ENCODE measurements at regions not wholly inside any gene's neighbourhood (a gene's known extent, or its start where the extent isn't known, plus 50 kb on each side); places are given as distances from the start of the nearest gene placed in this dataset.

- no peak for DNase-seq (ENCODE audit: low spot score)
Measured at GRCh38 chr10:111131168-111131799, 54.5 kb downstream of the ADRA2A start.

DNA sequence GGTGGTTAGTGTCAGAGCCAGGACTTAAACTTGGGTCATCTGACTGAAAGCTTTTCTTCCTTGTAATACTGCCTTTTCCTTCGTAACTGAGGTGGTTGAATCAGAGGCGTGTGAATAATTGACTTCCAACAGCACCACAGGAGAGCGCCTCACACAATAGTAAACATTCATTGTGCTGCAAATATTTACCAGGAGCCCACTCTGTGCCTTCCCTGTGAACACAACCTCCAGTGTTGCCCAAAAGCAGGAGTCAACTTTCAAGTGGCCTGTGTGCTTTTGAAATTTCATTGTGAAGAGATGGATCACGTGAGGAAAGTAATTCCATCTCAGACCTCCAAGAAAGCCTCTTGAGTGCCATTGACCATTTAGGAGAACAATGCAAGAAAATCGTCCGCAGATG lies 60.2 kb downstream of the ADRA2A start:
- DNase-seq (ENCODE audit: low spot score): no peak

- no peak for DNase-seq (ENCODE audit: low spot score)
Measured at GRCh38 chr10:111137587-111137986, 60.8 kb downstream of the ADRA2A start.

GRCh38 chr10:111138544-111138943 lies 61.7 kb downstream of the ADRA2A start:
- no peak for DNase-seq (ENCODE audit: low spot score)

- DNase-seq (ENCODE audit: low spot score): no peak
Measured at GRCh38 chr10:111139567-111139966, 62.7 kb downstream of the ADRA2A start.

GRCh38 chr10:111142092-111142768 lies 65.4 kb downstream of the ADRA2A start:
- DNase-seq (ENCODE audit: low spot score): no peak

GRCh38 chr10:111146025-111146640 lies 69.3 kb downstream of the ADRA2A start:
- DNase-seq (ENCODE audit: low spot score): no peak

DNA sequence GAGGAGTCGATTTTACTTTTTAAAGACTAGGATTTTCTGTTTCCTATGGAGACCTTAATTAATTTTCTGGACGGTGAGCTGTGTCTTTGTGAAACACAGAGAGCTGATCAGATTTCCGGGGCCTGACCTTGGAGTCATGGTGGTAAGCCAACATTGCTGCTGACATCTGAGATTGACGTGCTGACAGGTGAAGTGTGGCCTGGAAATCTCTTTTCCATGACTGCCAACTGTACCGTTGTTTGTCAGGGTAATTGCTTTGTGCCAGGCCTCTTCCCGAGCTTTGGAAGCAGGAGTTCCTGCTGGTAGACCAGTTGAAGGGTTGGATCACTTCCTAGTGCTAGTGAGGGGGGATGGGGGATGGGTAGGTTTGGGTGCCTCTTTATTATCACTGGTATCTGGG lies 71.2 kb downstream of the ADRA2A start:
- no peak for DNase-seq (ENCODE audit: low spot score)

DNA sequence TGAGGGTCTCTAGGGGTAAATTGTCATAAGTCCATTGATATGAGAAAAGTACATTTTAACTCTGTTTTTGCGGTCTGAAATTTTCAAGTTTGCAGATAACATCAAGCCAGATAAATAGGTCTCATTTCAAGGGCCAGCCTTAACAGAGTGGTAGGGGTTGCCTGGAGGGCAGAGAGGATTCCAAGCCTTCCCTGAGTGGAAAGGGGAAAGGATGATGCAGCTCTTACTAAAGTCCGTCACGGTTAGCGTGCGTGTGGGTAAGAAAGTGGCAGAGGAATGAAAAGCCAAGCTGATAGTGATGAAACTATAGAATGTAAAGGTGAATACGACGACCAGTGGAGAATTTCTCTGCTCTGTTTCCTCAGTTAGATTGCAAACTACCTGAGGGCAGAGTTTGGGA lies 71.6 kb downstream of the ADRA2A start:
- DNase-seq (ENCODE audit: low spot score): no peak

DNA sequence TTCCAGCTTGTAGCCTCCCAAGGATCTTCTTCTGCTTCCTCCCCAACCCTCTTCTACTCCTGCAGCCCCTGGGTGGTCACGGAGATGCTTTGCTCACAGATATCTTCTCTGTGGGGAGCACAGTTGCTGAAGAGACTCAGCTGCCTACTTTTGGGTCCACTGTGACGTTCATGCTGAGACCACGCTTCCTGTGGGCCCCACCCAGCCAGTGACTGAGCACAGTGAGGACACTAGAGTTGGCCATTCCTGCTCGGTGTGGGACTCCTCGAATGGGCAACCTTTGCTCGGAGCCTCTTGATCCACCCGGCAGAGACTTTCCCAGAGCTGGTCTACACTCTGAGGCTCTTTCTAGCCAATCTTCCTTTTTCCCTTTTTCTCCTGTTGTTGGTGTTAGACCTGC lies 73.9 kb downstream of the ADRA2A start:
- DNase-seq (ENCODE audit: low spot score): no peak

- DNase-seq (ENCODE audit: low spot score): no peak
Measured at GRCh38 chr10:111151595-111152307, 74.9 kb downstream of the ADRA2A start.

GRCh38 chr10:111156754-111157153 lies 79.9 kb downstream of the ADRA2A start:
- DNase-seq (ENCODE audit: low spot score): no peak

- DNase-seq (ENCODE audit: low spot score): no peak
Measured at GRCh38 chr10:111158595-111158994, 81.8 kb downstream of the ADRA2A start.

DNA sequence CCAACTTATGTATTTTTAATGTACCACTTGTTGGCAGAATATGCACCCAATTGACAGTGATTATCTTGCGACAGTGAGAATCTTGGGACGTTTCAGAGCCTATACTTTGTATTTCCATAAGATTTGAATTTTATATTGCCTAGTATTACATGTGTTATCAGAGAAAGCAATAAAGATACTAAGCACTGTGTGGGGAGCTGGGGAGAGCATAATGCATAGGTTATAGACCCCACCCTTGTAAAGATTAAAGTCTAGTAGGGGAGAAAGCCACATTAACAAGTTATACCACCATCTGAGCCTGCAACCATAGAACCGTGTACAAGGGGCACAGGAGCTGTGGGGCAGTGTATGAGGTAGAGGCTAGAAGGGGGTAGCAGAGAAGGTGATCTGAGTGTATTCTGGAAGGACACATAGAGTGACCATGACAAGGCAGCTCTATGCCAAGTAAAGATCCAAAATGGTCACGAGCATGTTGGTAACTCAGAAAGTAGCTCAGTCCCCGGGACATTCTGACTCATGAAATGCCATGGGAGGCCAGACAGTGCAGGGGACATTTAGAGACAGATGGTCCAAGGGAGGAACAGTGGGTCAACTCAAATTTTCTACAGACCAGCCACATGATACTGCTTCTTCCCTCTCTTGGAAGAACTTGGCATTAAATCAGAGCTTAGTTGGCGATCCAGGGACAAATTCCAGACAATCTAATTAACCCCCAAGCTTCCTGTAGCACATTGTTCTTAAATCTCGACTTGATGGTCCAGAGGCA lies 84.5 kb downstream of the ADRA2A start:
- no peak for DNase-seq (ENCODE audit: low spot score)

GRCh38 chr10:111171183-111171582 lies 94.4 kb downstream of the ADRA2A start:
- no peak for DNase-seq (ENCODE audit: low spot score)

GRCh38 chr10:111175787-111176186 lies 99.0 kb downstream of the ADRA2A start:
- DNase-seq (ENCODE audit: low spot score): no peak

DNA sequence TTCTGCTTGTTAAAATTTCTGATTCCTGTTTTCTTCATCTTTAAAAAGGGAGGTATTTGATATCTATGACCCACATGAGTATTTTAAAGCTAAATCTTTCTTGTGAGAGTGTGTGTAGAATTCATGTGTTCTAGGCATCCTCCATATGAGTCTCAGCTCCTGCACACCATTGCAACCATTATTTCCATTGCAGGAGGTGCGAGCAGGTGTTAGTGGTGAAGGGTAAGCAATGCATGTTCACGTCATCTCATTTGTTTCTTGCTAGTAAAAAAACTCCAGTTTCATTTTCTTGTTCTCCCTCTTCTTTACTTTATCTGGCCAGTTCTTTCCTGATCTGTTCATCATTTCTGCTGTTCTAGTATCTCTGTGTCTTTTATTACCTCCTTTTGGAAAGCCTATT lies 100.5 kb downstream of the ADRA2A start:
- DNase-seq (ENCODE audit: low spot score): no peak

- no peak for DNase-seq (ENCODE audit: low spot score)
Measured at GRCh38 chr10:111179514-111179913, 102.7 kb downstream of the ADRA2A start.

DNA sequence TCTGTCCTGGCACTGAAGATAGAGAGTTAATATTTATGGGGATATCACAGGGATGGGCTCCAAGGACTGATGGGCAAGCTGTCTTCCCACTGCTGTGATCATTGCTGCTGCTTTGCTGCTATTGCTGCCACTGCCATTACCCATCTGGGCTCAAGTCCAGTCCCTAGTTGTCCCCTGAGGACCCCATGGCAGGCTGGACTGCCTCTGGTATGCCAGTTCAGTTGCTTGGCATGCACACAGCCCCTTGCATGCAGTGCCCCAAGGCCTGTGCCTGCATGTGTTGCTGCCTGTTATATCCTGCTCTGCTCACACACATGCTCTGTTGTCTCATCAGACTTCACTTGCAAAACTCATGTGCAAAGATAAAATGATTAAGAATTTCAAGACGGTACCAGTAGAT lies 109.5 kb downstream of the ADRA2A start:
- no peak for DNase-seq (ENCODE audit: low spot score)

DNA sequence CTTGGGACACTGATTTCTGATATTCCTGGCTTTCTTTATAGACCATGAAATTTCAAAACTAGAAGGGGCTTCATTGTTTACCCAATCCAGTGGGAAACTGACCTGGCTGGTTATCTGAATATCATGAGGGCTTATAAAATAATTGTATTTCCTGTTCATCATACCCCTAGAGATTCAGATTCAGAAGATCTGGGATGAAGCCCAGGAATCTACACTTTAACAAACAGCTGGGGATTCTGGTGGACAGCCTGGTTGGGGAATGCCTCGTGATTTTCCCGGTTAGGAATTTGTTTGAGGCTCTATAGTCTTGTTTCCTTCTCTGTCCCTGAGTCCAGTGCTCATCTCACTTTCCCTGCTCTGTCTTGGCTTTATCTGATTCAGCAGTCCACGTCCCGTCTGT lies 110.3 kb downstream of the ADRA2A start:
- DNase-seq (ENCODE audit: low spot score): no peak

DNA sequence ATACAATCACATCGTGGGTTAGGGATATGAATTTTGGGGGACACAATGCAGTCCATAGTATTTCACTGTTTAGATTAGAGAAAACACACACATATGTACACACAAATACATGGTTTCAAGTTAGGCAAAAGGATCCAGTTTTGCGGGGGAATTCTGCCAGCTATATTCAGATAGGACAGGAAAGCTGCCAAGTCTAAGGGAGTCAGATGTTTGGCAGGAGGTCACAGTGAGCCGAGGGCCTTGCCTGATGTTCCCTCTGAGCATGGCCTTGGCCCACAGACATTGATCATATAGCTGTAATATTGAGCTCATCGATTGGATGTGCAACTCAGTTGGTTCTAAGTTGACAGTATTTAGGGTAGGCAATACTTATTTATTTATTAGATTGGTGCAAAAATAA lies 122.8 kb downstream of the ADRA2A start:
- no peak for DNase-seq (ENCODE audit: low spot score)

DNA sequence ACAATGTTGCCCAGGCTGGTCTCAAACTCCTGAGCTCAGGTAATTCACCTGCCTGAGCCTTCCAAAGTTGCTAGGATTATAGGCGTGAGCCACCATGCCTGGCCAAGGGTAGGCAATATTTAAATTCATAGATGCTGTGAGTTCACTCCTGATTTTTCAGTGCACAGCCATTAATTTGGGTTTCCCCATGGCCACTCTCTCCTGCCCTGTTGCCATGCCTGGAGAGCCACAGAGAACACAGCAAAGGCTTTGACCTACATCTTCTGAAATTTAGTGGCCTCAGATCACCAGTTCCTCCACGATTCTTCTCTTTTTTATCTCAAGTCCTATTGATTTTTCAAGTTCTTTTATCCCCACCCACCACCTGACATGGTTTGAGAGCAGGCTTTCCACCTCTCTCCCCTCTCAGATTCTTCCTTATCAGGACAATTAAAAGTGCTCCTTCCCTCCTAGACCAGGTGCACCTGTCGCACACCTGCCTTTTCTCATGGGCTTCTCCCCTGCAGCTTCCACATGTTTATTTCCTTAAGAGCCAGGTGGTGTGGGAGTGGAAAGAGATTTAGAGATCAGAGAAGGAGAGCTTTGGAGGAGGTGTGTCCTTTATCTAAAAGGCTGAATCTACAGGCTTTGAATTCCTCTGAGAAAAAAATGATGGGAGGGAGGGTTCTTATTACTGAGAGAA lies 123.8 kb downstream of the ADRA2A start:
- no peak for DNase-seq (ENCODE audit: low spot score)
